Left renal pelvis (tissue), 4 donors: ENCODE measurements at regions not wholly inside any gene's neighbourhood (a gene's known extent, or its start where the extent isn't known, plus 50 kb on each side); places are given as distances from the start of the nearest gene placed in this dataset.
A peak's percentile ranks its signal among the peaks of the same experiment; 100 is the strongest.

ENCODE experiments used
- DNase-seq, 4 donors: peaks; one replicate each; pipeline ENCODE4 v3.0.0-alpha.2; 2013; ENCODE audit warnings: low read depth in 4 of 4, low spot score in 3 of 4

DNA sequence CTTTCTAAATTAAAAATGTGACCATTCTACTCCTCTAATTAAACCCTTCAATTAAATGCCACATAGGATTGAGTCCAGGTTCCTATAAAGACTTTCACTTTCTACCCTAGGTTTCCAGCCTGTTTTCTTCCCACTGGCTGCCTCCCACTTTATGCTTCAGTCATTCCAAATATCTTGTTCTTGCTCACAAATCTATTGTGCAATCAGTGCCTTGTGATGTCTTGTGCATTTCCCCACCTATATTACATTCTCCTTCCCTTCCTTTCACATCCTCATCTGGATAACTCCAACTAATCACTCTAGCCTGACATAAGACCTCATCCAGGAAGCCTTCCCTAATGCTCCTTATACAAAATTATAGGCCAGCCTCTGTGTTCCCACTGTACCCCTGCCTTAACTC is 281.7 kb upstream of the LRATD1 start:
- no peak for DNase-seq

DNA sequence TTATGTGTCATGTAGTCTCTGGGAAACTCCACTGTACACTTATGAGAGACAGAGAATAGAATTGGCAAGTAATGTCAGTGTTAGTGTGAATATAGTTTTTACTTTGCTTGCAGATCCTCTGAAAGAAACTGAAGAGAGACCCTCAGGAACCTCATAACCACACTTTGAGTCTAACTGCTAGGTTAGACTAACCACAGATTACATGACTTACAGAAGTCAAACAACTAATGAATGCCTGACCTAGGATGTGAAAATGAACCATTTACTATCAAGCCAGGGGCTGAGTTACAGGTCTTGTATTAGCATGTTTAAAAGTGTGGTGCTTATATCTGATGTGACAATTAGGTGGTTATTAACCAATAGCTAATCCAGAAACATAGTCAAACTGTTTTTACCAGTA is 280.4 kb upstream of the LRATD1 start:
- no peak for DNase-seq

DNA sequence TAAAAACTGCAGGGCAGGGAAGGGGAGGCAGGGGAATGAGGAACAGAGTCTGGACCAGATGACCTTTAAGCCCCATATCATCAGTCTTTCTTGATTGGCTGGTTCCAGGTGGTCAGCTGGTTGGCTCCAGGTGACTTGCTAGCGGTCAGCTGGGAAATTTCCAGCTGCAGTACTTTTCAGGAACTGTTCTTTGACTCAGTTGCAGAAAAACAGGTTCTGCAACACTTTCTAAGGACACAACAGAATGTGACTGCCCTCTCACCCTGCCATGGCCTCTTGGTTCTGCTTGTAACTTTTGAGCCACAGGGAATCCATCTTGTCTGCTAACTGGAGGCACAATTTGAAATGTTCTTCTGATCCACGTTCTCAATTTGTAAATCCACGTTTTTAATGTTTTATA is 278.3 kb upstream of the LRATD1 start:
- no peak for DNase-seq

DNA sequence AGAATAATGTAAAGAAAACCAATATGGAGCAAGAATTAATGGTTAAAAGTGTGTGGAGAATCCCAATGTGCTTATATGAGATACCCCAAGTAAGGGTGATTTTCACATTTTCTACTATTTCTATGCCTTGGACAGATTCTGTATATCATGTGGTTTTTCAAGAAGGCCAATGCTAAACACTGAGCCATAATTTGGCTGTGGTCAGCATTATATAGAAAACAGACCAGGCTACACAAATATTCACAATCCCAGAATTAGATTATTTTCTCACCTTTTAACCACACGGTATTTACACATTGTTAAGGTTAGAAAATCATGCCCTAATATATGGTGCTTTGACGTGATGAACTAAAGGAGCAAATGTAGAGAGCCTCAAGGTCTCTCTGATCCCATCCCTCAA is 277.4 kb upstream of the LRATD1 start:
- DNase-seq = no peak

DNA sequence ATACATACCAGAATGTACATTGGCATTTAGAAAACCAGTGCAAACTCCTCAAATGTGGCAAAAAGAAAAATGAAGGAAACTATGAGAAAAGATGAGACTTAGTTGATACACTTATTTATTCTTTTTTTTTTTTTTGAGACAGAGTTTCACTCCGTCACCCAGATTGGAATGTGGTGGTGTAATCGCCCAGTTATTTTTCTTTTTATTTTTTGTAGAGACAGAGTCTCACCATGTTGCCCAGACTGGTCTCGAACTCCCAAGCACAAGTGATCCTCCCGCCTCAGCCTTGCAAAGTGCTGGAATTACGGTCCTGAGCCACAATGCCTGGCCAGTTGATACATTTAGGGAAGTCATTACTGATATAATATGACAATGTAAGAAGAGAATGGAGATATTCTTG is 274.2 kb upstream of the LRATD1 start:
- DNase-seq = no peak

DNA sequence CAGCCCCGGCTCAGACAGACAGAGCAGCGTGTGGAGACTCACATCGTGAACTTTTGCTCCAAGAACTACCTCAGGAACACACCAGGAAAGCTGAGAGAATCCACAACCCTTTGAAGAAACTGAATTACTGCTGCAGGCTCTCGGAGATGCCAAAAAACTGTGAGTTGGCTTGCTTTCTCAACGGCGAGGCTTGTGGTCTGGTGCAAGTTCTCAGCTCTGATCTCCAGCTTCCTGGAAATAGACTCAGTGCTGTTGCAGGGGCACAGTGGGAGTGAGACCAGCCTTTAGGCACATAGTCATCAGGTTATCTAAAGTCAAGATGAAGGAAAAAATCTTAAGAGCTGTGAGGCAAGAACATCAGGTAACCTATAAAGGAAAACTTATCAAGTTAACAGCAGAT is 273.7 kb upstream of the LRATD1 start:
- DNase-seq = no peak

DNA sequence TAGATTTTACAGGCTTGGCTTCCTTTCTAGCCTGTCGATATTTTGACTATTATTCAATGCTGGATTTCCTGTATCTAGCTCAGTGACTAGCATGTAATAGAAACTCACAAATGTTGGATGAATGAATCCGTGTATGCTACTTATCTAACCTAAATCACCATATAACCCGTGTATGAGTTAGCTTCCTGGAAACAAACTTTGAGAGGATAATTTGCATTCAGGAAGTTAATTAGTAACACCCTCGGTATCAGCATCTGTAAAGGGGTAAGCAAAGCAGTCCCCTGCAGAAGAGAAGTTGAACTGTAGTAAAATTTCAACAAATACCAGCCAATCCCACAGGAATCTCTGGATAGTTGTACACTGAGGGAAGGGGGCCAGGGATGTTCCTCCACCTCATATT is 269.4 kb upstream of the LRATD1 start:
- DNase-seq = no peak

DNA sequence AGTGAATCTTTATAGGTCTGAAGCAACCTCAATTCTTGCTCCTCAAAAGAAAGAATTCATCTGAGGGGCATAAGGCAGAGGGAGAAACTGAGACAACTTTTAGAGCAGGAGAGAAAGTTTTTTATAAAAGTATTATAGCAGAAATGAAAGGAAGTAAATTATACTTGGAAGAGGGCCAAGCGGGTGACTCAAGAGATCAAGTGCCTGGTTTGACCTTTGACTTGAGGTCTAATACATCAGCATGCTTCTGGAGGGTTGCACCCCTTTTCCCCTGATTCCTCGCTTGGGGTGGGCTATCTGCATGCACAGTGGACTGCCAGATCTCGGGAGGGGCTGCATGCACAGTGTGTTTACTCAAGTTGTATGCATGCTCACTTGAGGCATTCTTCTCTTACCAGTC is 268.5 kb upstream of the LRATD1 start:
- DNase-seq = no peak

DNA sequence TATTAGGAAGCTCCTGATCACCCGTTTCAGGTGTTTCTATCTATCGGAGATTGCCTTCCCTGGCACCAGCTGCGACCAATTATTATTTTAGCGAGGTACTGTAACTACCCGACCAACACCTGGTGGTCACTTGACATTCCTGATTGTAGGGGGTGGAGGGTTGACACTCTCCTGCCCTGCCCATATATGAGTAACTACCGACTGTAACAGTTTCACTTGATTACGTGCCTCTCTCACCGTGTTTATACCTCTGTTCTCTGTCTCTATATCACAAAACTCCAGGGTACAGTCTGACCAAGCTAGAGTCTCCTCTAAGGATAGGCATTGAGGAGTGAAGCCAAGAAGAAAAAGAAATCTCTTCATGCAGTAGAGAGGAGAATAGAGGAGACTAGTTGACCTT is 268.0 kb upstream of the LRATD1 start:
- no peak for DNase-seq

DNA sequence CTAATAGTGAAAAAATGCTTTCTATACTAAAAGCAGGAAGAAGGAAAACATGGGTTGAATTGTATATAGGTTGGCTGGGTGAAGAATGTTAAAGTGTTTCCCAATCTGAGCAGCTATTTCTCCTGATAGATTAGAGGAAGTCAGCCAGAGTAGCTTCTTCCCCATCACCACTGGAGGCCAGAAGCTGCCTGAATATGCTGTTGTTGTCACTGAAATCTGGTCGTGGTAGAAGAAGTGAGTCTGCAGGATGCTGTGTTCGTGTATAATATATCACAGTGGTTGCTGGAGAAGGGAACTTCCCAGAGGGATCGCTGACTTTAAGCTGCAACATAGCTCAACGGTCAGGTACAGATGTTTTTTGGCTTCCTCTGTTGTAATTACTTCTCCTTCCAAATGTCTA is 247.5 kb upstream of the LRATD1 start:
- DNase-seq = no peak

DNA sequence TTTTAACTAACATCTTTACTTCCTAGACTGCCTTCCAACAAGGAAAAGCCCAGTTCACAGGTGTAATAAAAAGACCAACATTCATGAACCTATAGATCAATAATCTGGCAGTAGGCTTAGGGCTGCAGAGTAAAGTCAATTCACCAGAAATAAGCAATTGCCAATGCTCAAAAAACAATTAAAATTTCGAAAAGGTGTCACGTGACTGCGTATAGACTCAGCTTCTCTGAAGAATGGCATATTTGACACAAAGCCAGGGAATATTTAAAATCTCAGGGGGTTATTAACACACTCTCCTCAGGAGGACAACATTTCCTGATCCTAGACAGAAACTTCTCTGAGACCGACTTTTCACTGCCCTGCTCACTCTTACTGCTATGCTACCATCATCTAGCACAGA is 245.2 kb upstream of the LRATD1 start:
- DNase-seq = no peak

DNA sequence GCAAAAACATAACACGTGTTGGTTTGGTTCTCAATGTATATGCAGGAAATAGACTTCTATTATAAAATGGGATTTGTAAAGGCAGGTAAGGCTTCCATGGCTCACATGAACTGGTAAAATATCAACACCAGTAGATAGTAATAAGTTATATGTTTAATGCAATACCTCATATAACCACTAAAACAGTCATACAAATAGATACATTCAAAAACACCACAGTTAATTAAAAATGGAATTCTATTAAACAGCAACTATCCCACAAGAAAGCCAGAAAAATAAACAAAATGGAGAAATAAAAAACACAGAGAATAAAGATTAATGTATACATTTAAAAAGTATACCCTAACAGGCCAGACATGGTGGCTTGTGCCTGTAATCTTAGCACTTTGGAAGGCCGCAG is 243.8 kb upstream of the LRATD1 start:
- no peak for DNase-seq

DNA sequence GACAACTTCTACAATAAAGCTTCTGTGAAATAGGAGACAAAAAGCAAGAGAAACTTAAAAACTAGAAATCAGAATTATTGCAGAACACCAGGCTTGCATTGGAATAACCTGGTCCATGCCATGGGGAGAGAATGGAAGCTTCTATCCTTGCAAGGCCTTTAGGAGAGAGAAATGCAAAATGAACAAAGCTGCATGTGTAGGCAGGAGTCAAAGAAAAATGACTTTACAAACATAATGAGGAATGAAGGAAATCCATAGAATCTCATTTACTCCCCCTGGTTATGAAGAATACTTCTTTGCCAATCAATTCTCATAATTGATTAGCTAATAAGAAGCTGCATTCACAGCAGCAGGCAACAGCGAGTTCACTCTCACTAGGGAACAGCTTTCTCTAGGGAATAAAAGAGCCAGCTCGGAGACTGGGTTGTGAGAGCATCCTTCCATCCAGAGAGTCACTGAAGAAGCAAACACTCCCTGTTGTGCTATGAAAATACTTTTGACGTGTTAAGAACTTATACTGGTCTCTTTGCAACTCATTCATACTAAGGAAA is 235.9 kb upstream of the LRATD1 start:
- DNase-seq = no peak

DNA sequence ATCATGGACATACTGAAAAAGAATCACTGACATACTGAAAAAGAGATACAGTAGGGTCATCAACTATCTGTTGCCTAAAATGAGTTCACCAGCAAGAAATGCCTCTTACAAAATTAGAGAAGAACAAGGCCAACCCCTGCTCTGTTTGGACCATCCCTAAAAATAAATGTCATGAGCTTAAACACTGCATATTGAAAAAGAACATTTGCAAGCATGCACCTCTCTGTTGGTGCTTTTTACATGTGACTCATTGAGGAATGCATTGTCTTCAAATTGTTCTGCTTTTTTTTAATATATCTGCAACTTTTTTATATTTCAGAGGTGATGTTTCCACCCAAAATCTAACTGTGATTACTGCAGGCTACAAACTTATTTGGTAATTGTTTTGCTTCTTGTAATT is 233.9 kb upstream of the LRATD1 start:
- DNase-seq = no peak

DNA sequence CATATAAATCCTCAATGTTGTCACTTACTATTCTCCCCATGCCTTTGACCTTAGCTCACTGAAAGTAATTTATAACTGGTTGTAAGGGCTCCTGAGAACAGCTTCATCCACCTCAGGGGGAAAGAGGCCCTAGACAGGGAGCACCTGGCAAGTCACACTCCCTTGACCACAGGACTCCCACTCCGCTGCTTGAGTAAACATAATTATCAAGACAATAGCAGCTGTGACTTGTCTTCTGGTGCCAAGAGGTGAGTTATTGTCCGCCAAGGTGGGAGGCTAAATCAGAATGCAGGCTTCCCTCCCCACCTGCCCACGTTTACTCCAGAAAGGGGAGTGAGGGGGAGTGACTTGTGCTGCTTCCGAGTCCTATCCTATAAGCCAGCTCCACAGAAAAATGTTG is 230.6 kb upstream of the LRATD1 start:
- peak; percentile 55 to 84 (median 66) for DNase-seq

DNA sequence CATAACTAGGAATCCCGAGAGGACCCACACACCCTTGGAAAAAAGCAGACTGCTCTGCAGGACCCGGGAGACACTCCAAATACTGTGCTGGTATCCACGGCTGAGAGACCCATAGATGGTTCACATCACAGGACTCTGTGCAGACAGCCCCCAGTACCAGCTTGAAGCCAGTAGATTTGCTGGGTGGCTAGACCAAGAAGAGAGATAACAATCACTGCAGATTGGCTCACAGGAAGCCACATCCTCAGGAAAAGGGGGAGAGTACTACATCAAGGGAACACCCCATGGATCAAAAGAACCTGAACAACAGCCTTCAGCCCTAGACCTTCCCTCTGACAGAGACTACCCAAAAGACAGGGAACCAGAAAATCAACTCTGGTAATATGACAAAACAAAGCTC is 223.8 kb upstream of the LRATD1 start:
- DNase-seq = no peak

DNA sequence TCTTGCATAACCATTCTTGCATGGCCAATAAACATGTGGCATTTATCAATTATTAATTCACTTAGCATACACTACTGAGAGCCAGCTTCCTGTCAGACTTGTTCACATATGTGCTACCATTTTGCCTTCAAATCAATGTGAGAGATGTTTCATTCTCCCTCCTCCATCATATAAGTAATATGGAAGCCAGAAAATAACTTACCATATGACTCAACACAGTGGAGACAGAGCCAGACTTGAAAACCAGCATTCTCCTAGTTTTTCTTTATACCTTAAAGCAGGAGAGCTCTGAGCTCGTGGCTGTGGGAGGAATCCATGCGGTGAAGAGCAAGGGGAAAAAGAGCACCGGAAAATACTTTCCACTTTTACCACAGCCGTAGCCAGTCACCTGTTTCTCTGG is 215.0 kb upstream of the LRATD1 start:
- no peak for DNase-seq

DNA sequence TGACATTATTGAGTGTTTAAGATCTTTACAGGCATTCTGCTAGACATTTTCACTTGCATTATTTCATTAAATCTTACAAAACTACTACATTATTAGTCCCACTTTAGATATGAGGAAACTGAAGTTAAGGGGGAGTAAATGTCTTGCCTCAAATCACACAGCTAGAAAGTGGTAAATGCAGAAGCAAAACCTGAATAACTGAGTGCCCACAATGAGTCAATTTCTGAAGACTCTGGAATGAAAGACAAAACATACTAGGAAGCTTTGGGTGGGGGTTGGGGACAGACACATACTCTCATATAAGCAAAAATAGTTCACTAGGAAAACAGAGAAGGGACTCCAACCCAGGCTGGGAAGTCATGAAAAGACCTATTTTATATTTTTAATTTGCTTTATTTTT is 214.4 kb upstream of the LRATD1 start:
- DNase-seq = no peak

DNA sequence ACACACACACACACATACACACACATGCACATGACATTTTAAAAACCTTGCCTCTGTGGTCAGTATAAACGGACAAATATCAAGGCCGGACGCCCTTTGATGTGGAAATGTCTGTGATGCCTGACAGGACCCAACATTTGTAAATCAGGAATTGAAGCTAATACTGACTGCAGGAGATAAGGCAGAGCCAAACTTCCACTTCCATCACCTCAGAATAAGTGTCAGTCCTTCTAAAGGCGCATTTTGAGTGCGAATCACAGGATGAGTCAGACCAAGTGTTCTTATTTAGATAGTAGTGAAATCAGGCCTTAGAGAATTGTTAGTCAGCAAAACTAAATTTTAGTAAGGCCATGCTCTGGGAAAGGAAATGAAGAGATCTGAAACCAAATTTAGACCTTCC is 211.7 kb upstream of the LRATD1 start:
- no peak for DNase-seq

DNA sequence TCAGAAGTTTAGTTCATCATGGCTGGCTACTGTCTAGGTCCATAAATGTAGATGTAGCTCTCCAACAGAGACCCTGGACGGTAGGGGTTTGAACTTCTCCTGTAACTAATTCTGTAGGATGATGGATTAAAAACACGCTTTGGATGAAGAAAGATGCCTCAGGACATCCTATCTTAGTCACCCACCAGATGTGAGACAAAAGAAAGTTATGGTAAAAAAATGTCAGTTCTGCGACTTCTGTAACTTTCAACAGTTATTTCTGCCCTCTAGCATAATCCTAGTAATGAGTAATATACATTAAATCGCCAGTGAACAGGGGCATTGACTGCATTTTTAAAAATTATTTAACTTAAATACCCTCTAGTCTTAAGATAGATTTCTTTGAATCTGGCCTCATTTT is 210.1 kb upstream of the LRATD1 start:
- DNase-seq = no peak

DNA sequence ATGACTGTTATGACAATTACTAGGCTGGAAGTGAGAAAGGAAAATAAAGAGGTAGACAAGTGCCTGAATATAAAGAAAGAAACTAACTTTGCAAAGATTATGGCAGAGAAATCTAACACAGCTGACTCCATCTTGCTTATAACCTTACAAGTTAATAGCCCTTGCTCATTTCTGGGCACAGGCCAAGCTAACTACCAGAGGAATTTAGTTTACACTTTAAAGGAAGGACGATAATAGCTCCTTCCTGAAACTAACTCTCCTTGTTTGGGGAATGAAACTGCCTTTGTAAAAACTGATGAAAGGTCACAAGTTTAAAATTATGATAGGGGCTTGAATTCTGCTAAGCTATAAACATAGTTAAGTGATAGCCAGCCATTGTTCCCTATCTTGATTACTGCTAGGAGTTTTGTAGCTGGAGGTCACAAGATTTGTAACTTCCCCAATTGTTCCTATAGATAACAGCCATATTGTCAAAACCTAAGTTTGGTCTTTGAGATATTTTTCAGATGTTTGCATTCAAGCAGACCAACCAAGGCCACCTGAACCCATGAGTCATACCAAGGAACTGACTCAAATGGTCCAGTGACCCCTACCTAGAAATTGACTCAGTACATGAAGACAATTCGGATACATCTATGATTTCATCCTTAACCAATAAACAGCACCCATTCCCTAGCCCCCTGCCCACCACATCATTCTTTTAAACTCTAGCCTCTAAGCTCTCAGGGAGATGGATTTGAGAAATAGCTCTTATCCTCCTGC is 209.2 kb upstream of the LRATD1 start:
- no peak for DNase-seq

DNA sequence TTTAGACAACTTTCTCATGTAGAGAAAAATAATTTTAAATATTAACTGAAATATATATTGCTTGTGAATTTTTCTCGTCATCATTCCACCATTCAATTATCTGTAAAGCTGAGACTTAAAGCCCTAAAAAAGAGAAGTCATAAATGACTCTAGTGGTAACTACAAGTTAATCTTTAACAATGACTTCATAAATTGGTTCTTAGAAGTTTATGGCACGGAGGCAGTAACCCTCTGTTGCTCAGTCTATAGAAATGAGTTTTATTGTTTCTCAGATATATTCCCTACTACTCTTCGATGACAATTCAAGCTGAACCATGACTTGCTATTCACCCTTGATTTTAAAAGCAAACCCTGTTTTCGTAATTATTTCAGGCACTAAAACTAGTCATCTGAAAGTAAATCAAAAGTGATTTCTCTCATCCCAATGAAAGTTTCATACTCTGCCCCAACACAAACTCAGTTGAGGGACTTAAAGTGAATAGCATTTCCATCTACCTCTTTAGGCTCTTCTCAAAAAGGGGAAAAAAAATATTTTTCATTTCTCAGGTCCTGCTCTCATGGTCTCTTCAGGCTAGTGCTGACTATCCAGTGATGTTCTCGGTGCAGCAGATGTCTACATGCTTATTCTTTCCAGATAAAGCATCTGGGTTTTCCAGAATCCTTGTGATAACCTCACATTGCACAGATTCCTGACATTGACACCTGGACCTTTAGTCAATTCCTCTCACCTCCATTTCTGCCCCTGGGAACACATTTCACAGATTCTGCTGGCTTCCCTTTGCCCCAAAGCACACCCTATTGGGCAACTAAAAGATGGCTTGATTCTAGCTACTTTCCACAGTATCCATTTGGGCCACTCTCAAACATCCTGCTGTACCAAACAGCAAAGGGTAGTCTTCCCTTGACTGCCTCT is 207.8 kb upstream of the LRATD1 start:
- no peak for DNase-seq
